Parathyroid adenoma (tissue), 2 donors: ENCODE measurements at regions not wholly inside any gene's neighbourhood (a gene's known extent, or its start where the extent isn't known, plus 50 kb on each side); places are given as distances from the start of the nearest gene placed in this dataset.

Experiments
- H2AFZ ChIP-seq: fragments of 300-600 bp; sonication (generic); one replicate; pipeline ENCODE4 v1.7.0; 2017; ENCODE audit warnings: antibody characterized with exemption, mild to moderate bottlenecking
- H3K27ac ChIP-seq: fragments of 300-600 bp; sonication (generic); one replicate; pipeline ENCODE4 v1.7.0; 2017
- H3K27me3 ChIP-seq: fragments of 300-600 bp; sonication (generic); one replicate; pipeline ENCODE4 v1.7.0; 2017; ENCODE audit warnings: low read length; ENCODE audit not compliant: control insufficient read depth, insufficient read depth
- H3K36me3 ChIP-seq: fragments of 300-600 bp; sonication (generic); one replicate; pipeline ENCODE4 v1.7.0; 2017; ENCODE audit warnings: low read length; ENCODE audit not compliant: control insufficient read depth, insufficient read depth
- H3K4me1 ChIP-seq: fragments of 300-600 bp; sonication (generic); one replicate; pipeline ENCODE4 v1.7.0; 2017; ENCODE audit warnings: control low read depth
- H3K4me2 ChIP-seq: fragments of 300-600 bp; sonication (generic); one replicate; pipeline ENCODE4 v1.7.0; 2017; ENCODE audit warnings: low read length
- H3K4me3 ChIP-seq: fragments of 300-600 bp; sonication (generic); one replicate; pipeline ENCODE4 v1.7.0; 2017; ENCODE audit warnings: low read depth, low read length
- H3K79me2 ChIP-seq: fragments of 300-600 bp; sonication (generic); one replicate; pipeline ENCODE4 v1.7.0; 2017; ENCODE audit warnings: control low read depth
- H3K9ac ChIP-seq: fragments of 300-600 bp; sonication (generic); one replicate; pipeline ENCODE4 v1.7.0; 2017; ENCODE audit warnings: mild to moderate bottlenecking
- H3K9me3 ChIP-seq: fragments of 300-600 bp; sonication (generic); one replicate; pipeline ENCODE4 v1.7.0; 2017; ENCODE audit warnings: low read length; ENCODE audit not compliant: control insufficient read depth
- TF ChIP-seq, protein P1 (sequence below): fragments of 300-600 bp; sonication (generic); IDR thresholded peaks from one replicate; pipeline ENCODE4 v1.7.0; 2017; ENCODE audit warnings: antibody characterized with exemption, mild to moderate bottlenecking
- donor health status: primary hyperparathyroidism.

DNA sequence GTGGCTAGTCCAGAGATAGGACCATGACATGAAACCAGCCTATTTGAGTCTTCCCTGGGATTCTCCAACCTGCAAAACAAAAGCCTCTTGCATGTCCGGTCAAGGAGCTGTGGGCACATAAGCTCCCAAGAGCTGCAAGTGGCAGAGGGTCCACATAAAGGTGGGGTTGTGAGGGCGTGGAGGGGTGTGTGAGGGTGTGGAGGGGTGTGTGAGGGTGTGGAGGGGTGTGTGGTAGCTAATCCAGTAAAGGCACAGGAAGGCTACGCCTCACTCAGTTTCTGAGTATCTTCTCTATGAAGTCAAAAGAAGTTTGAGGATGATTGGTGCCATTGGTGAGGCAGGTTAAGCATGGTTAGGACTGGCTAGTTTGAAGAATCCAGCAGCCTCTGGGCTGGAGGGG lies 259.4 kb upstream of the NSMCE3 start:
- Histone ChIP-seq H3K27ac (peak overlapping the region; percentile 15), H3K4me3 (no peak overlapping the region), H3K9ac (no peak overlapping the region), H3K4me1 (peaks cover 20% of the 10 kb centered on the region), H3K9me3 (no peaks in the 10 kb centered on the region), H3K36me3 (no peaks in the 10 kb centered on the region), H3K27me3 (no peaks in the 10 kb centered on the region), H2AFZ (no peak overlapping the region), H3K4me2 (no peak overlapping the region), H3K79me2 (peaks cover 10% of the 10 kb centered on the region)
- TF ChIP-seq, protein P1, sequence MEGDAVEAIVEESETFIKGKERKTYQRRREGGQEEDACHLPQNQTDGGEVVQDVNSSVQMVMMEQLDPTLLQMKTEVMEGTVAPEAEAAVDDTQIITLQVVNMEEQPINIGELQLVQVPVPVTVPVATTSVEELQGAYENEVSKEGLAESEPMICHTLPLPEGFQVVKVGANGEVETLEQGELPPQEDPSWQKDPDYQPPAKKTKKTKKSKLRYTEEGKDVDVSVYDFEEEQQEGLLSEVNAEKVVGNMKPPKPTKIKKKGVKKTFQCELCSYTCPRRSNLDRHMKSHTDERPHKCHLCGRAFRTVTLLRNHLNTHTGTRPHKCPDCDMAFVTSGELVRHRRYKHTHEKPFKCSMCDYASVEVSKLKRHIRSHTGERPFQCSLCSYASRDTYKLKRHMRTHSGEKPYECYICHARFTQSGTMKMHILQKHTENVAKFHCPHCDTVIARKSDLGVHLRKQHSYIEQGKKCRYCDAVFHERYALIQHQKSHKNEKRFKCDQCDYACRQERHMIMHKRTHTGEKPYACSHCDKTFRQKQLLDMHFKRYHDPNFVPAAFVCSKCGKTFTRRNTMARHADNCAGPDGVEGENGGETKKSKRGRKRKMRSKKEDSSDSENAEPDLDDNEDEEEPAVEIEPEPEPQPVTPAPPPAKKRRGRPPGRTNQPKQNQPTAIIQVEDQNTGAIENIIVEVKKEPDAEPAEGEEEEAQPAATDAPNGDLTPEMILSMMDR: no peak

GRCh38 chr15:29528276-29528675 lies 258.7 kb upstream of the NSMCE3 start:
- no peak overlapping the region for H3K4me2 ChIP-seq
- H3K36me3 ChIP-seq: no peaks in the 10 kb centered on the region
- no peaks in the 10 kb centered on the region for H3K9me3 ChIP-seq
- no peak overlapping the region for H3K9ac ChIP-seq
- H3K79me2 ChIP-seq: peaks cover 10% of the 10 kb centered on the region
- no peaks in the 10 kb centered on the region for H3K27me3 ChIP-seq
- H2AFZ ChIP-seq: no peak overlapping the region
- no peak overlapping the region for H3K4me3 ChIP-seq
- H3K27ac ChIP-seq: no peak overlapping the region
- peaks cover 17% of the 10 kb centered on the region for H3K4me1 ChIP-seq
- TF ChIP-seq, protein P1: no peak

DNA sequence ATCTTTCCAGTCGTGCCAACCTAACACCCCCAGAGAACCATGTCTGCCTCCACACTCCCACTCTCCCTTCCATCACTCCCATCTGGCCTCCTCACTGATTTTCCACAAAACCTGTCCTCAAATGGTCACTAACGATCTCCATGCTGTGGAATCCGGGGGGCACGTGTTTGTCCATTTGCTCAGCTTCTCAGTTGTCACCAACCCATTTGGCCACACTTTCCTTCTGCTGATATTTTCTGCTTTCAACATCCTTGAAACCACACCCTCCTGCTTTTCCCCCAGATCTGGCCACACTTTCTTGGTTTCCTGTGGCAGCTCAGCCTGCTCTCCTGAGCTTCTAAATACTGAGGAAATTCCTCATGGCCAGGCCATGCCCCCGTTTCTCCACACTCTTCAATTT lies 257.2 kb upstream of the NSMCE3 start:
- Histone ChIP-seq H3K36me3 (no peaks in the 10 kb centered on the region), H3K27ac (no peak overlapping the region), H3K4me2 (no peak overlapping the region), H3K9ac (no peak overlapping the region), H3K9me3 (no peaks in the 10 kb centered on the region), H3K4me3 (no peak overlapping the region), H3K4me1 (peaks cover 21% of the 10 kb centered on the region), H2AFZ (no peak overlapping the region), H3K27me3 (no peaks in the 10 kb centered on the region), H3K79me2 (peaks cover 14% of the 10 kb centered on the region)
- TF ChIP-seq, protein P1: no peak

- no peaks in the 10 kb centered on the region for H3K27me3 ChIP-seq
- H3K36me3 ChIP-seq: no peaks in the 10 kb centered on the region
- peak overlapping the region; percentile 32 for H3K27ac ChIP-seq
- no peak overlapping the region for H3K9ac ChIP-seq
- H3K4me3 ChIP-seq: no peak overlapping the region
- TF ChIP-seq, protein P1: no peak
- H3K79me2 ChIP-seq: peaks cover 35% of the 10 kb centered on the region
- H3K4me1 ChIP-seq: peaks cover 27% of the 10 kb centered on the region
- no peaks in the 10 kb centered on the region for H3K9me3 ChIP-seq
- H2AFZ ChIP-seq: no peak overlapping the region
- no peak overlapping the region for H3K4me2 ChIP-seq
These were observed 253.0 kb upstream of the NSMCE3 start for GRCh38 chr15:29522373-29523276.

GRCh38 chr15:29518442-29518841 lies 248.8 kb upstream of the NSMCE3 start:
- Histone ChIP-seq H3K27ac (peak overlapping the region; percentile 11), H3K9me3 (no peaks in the 10 kb centered on the region), H3K79me2 (peaks cover 39% of the 10 kb centered on the region), H3K4me3 (no peak overlapping the region), H3K27me3 (no peaks in the 10 kb centered on the region), H3K9ac (no peak overlapping the region), H3K4me2 (no peak overlapping the region), H2AFZ (no peak overlapping the region), H3K36me3 (no peaks in the 10 kb centered on the region), H3K4me1 (peaks cover 29% of the 10 kb centered on the region)
- TF ChIP-seq, protein P1: no peak
